Esophagus muscularis mucosa (tissue), 4 donors: ENCODE measurements at regions not wholly inside any gene's neighbourhood (a gene's known extent, or its start where the extent isn't known, plus 50 kb on each side); places are given as distances from the start of the nearest gene placed in this dataset.
"Not testable (repeated sequence)": the region's sequence is repeated elsewhere in the genome, so short reads cannot be mapped to it uniquely, and the experiment has no call there.

Source experiments
- DNase-seq: peaks from one replicate; pipeline ENCODE4 v3.0.0-alpha.2; 2017; ENCODE audit errors: extremely low spot score
- H3K27ac ChIP-seq, 4 donors: fragments of 200-600 bp; sonication (generic); replicated peaks in 1 of 4; 1 replicate in 3 of 4; 2 replicates in 1 of 4; pipeline ENCODE4 v1.5.1; 2016 to 2019; ENCODE audit warnings: mild to moderate bottlenecking in 1 of 4
- H3K27me3 ChIP-seq, 4 donors: fragments of 200-600 bp; sonication (generic); one replicate each; pipeline versions ENCODE4 v1.5.1 to v1.6.0; 2016 to 2019
- H3K36me3 ChIP-seq, 4 donors: fragments of 200-600 bp; sonication (generic); one replicate each; pipeline ENCODE4 v1.5.1; 2016 to 2019
- H3K4me1 ChIP-seq, 4 donors: fragments of 200-600 bp; sonication (generic); one replicate each; pipeline ENCODE4 v1.5.1; 2016 to 2019
- H3K4me3 ChIP-seq, 4 donors: fragments of 200-600 bp; sonication (generic); 1 replicate in 2 of 4; 2 replicates in 2 of 4; pipeline ENCODE4 v1.5.1; 2016 to 2019; ENCODE audit warnings: mild to moderate bottlenecking in 4 of 4, moderate library complexity in 1 of 4
- H3K9me3 ChIP-seq, 4 donors: fragments of 200-600 bp; sonication (generic); 1 replicate in 3 of 4; 2 replicates in 1 of 4; pipeline ENCODE4 v1.5.1; 2016 to 2019
- CTCF ChIP-seq, 3 experiments: fragments of 200-600 bp in 2 of 3; fragments of 450-650 bp in 1 of 3; sonication (generic) in 2 of 3; IDR thresholded peaks; one replicate each; pipeline ENCODE4 v1.5.1; 2017 to 2019; ENCODE audit warnings: antibody characterized with exemption in 3 of 3, mild to moderate bottlenecking in 2 of 3, moderate library complexity in 1 of 3
- EP300 ChIP-seq: sonication (generic); formaldehyde crosslinking; IDR thresholded peaks from one replicate; pipeline ENCODE4 v1.6.1; 2017; ENCODE audit warnings: antibody characterized with exemption
- POLR2A ChIP-seq: fragments of 450-650 bp; IDR thresholded peaks from one replicate; pipeline ENCODE4 v1.6.1; 2017; ENCODE audit warnings: antibody characterized with exemption, moderate library complexity, mild to moderate bottlenecking, low read depth
- POLR2AphosphoS5 ChIP-seq, 2 donors: sonication (generic); formaldehyde crosslinking; IDR thresholded peaks; one replicate each; pipeline ENCODE4 v1.6.1; 2017; ENCODE audit warnings: antibody characterized with exemption in 2 of 2
- WGBS: methylation state at CpG from one replicate; pipeline ENCODE4 v1.1.5; 2018; 5-methylcytosine and 5-hydroxymethylcytosine counted together
- intact Hi-C: fragments of 100-400 bp; cut with DNase I; formaldehyde crosslinking; loops from one replicate; pipeline ENCODE4 v1.15.1; 2023

GRCh38 chr2:236785611-236786057 lies 216.0 kb downstream of the ACKR3 start:
- WGBS = 81% methylated on average over 6 of the region's 6 CpGs
- Histone ChIP-seq H3K9me3 (peaks cover 0 to 5% (median 0%) of the 10 kb centered on the region in 4 donors), H3K4me3 (no peak overlapping the region), H3K36me3 (no peaks in the 10 kb centered on the region), H3K4me1 (no peaks in the 10 kb centered on the region), H3K27ac (no peak overlapping the region), H3K27me3 (no peaks in the 10 kb centered on the region)
- no peak for DNase-seq
- intact Hi-C loops = no loop called here
- no peak for TF ChIP-seq EP300
- no peak for TF ChIP-seq POLR2AphosphoS5 (IDR thresholded peaks at IDR 0.05)
- TF ChIP-seq CTCF (IDR thresholded peaks at IDR 0.05) = no peak
- no peak for TF ChIP-seq POLR2A

GRCh38 chr2:236786751-236787150 lies 217.1 kb downstream of the ACKR3 start:
- H3K27me3 ChIP-seq = peaks cover 0 to 2% (median 0%) of the 10 kb centered on the region in 4 donors
- no peaks in the 10 kb centered on the region for H3K4me1 ChIP-seq
- H3K4me3 ChIP-seq = no peak overlapping the region
- no peak for DNase-seq
- 90% methylated on average over 4 of the region's 4 CpGs for WGBS
- intact Hi-C loops = no loop called here
- H3K9me3 ChIP-seq = peaks cover 0 to 5% (median 0%) of the 10 kb centered on the region in 4 donors
- TF ChIP-seq CTCF (IDR thresholded peaks at IDR 0.05) (no peak), POLR2A (no peak), POLR2AphosphoS5 (IDR thresholded peaks at IDR 0.05) (no peak), EP300 (no peak)
- H3K27ac ChIP-seq = no peak overlapping the region
- H3K36me3 ChIP-seq = no peaks in the 10 kb centered on the region

- H3K36me3 ChIP-seq, H3K27me3 ChIP-seq, intact Hi-C loops, H3K4me1 ChIP-seq, H3K4me3 ChIP-seq, H3K27ac ChIP-seq, DNase-seq, H3K9me3 ChIP-seq: not testable (repeated sequence)
- 85% methylated on average over 5 of the region's 5 CpGs for WGBS
Measured at GRCh38 chr2:236787376-236787775, 217.8 kb downstream of the ACKR3 start.

DNA sequence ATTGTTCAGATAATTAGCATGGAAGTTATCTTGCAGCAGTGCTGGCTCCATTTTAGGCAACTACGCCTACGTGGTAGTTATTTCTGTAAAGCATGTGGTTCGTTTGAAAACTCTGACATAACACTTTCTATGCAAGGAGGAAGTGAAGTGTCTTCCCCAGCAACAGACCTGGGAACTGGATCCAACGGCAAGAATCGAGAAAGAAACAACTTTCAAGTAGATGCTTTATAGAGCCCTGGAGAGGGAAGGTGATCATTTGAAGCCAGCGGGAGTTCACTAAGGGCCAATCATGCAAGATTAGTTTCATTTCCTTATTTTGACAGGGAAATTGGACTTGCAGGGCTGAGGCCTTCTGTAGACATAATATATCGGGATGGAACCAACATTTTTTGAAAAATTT lies 218.3 kb downstream of the ACKR3 start:
- WGBS = 58% methylated on average over 7 of the region's 7 CpGs
- H3K36me3 ChIP-seq = no peaks in the 10 kb centered on the region
- peak overlapping the region in 2 of 4 donors; percentile 20 to 33 for H3K27ac ChIP-seq
- intact Hi-C loops = no loop called here
- DNase-seq = no peak
- TF ChIP-seq CTCF (IDR thresholded peaks at IDR 0.05) = no peak
- TF ChIP-seq POLR2AphosphoS5 (IDR thresholded peaks at IDR 0.05) = no peak
- TF ChIP-seq EP300 = no peak
- TF ChIP-seq POLR2A = no peak
- H3K9me3 ChIP-seq = peaks cover 0 to 5% (median 0%) of the 10 kb centered on the region in 4 donors
- no peaks in the 10 kb centered on the region for H3K4me1 ChIP-seq
- H3K27me3 ChIP-seq = peaks cover 0 to 7% (median 0%) of the 10 kb centered on the region in 4 donors
- no peak overlapping the region for H3K4me3 ChIP-seq

- Histone ChIP-seq H3K4me1 (no peaks in the 10 kb centered on the region), H3K27me3 (peaks cover 0 to 10% (median 0%) of the 10 kb centered on the region in 4 donors), H3K4me3 (no peak overlapping the region), H3K27ac (no peak overlapping the region), H3K36me3 (no peaks in the 10 kb centered on the region), H3K9me3 (no peaks in the 10 kb centered on the region)
- WGBS = 57% methylated on average over 6 of the region's 6 CpGs
- TF ChIP-seq POLR2AphosphoS5 (IDR thresholded peaks at IDR 0.05) = no peak
- TF ChIP-seq CTCF (IDR thresholded peaks at IDR 0.05) = no peak
- TF ChIP-seq EP300 = no peak
- TF ChIP-seq POLR2A = no peak
- intact Hi-C loops = no loop called here
- DNase-seq = no peak
Measured at GRCh38 chr2:236790963-236791362, 221.3 kb downstream of the ACKR3 start.
